Memory B cell (primary cell): ENCODE measurements at regions not wholly inside any gene's neighbourhood (a gene's known extent, or its start where the extent isn't known, plus 50 kb on each side); places are given as distances from the start of the nearest gene placed in this dataset.

ENCODE experiments used
- ATAC-seq: fragments of 150-1000 bp; cut with Tn5 transposase; 2 replicates; pipeline ENCODE4 v1.10.0; 2021; ENCODE audit warnings: low read depth, mild to moderate bottlenecking, moderate library complexity
- DNase-seq, 2 donors: peaks; one replicate each; pipeline ENCODE4 v3.0.0; 2022; ENCODE audit warnings: low spot score in 2 of 2
- H3K27ac Mint-ChIP-seq: one replicate; pipeline ENCODE4 v1.8.0; 2022; ENCODE audit warnings: mild to moderate bottlenecking, moderate library complexity, mixed read lengths
- H3K27me3 Mint-ChIP-seq: one replicate; pipeline ENCODE4 v1.8.0; 2022; ENCODE audit warnings: mixed read lengths
- H3K36me3 Mint-ChIP-seq: one replicate; pipeline ENCODE4 v1.8.0; 2022; ENCODE audit warnings: mild to moderate bottlenecking, mixed read lengths
- H3K4me1 Mint-ChIP-seq: one replicate; pipeline ENCODE4 v1.8.0; 2022; ENCODE audit warnings: mixed read lengths
- H3K4me3 Mint-ChIP-seq: one replicate; pipeline ENCODE4 v1.8.0; 2022; ENCODE audit warnings: mild to moderate bottlenecking, moderate library complexity, mixed read lengths
- H3K9me3 Mint-ChIP-seq: one replicate; pipeline ENCODE4 v1.8.0; 2022; ENCODE audit warnings: mixed read lengths

GRCh38 chr10:61181832-61182231 lies 237.8 kb upstream of the RHOBTB1 start:
- ATAC-seq (no peak), DNase-seq (no peak)
- Mint-ChIP-seq H3K27ac (no peak overlapping the region), H3K36me3 (no peaks in the 10 kb centered on the region), H3K4me3 (no peak overlapping the region), H3K4me1 (no peaks in the 10 kb centered on the region), H3K9me3 (no peaks in the 10 kb centered on the region), H3K27me3 (no peaks in the 10 kb centered on the region)

GRCh38 chr10:61179771-61180170 lies 235.8 kb upstream of the RHOBTB1 start:
- DNase-seq, result no peak
- no peaks in the 10 kb centered on the region for H3K27me3 Mint-ChIP-seq
- no peak overlapping the region for H3K27ac Mint-ChIP-seq

GRCh38 chr10:61176424-61176823 lies 232.4 kb upstream of the RHOBTB1 start:
- no peaks in the 10 kb centered on the region for H3K4me1 Mint-ChIP-seq
- no peak overlapping the region for H3K27ac Mint-ChIP-seq
- no peaks in the 10 kb centered on the region for H3K9me3 Mint-ChIP-seq
- no peak overlapping the region for H3K4me3 Mint-ChIP-seq
- DNase-seq (no peak), ATAC-seq (no peak)
- H3K27me3 Mint-ChIP-seq, result peaks cover 3% of the 10 kb centered on the region
- H3K36me3 Mint-ChIP-seq, result no peaks in the 10 kb centered on the region

More at GRCh38 chr10:61179771-61180170, 235.8 kb upstream of the RHOBTB1 start:
- Mint-ChIP-seq H3K9me3 (no peaks in the 10 kb centered on the region), H3K4me1 (no peaks in the 10 kb centered on the region), H3K36me3 (no peaks in the 10 kb centered on the region), H3K4me3 (no peak overlapping the region)
- no peak for ATAC-seq

GRCh38 chr10:61175316-61175715 lies 231.3 kb upstream of the RHOBTB1 start:
- DNase-seq (no peak), ATAC-seq (no peak)
- Mint-ChIP-seq H3K9me3 (no peaks in the 10 kb centered on the region), H3K4me3 (no peak overlapping the region), H3K27ac (no peak overlapping the region), H3K4me1 (no peaks in the 10 kb centered on the region), H3K27me3 (peaks cover 3% of the 10 kb centered on the region), H3K36me3 (no peaks in the 10 kb centered on the region)

- H3K36me3 Mint-ChIP-seq, result no peaks in the 10 kb centered on the region
- H3K27ac Mint-ChIP-seq, result no peak overlapping the region
- peaks cover 3% of the 10 kb centered on the region for H3K27me3 Mint-ChIP-seq
- DNase-seq (no peak), ATAC-seq (no peak)
- H3K4me1 Mint-ChIP-seq, result no peaks in the 10 kb centered on the region
- H3K4me3 Mint-ChIP-seq, result no peak overlapping the region
- H3K9me3 Mint-ChIP-seq, result no peaks in the 10 kb centered on the region
Measured at GRCh38 chr10:61173450-61173849, 229.5 kb upstream of the RHOBTB1 start.

- Mint-ChIP-seq H3K4me1 (no peaks in the 10 kb centered on the region), H3K4me3 (no peak overlapping the region), H3K9me3 (peaks cover 5% of the 10 kb centered on the region), H3K27ac (no peak overlapping the region), H3K27me3 (peaks cover 3% of the 10 kb centered on the region), H3K36me3 (peaks cover 3% of the 10 kb centered on the region)
- ATAC-seq, result no peak
- DNase-seq, result no peak
Measured at GRCh38 chr10:61172182-61172926, 228.4 kb upstream of the RHOBTB1 start.

GRCh38 chr10:61170594-61170993 lies 226.6 kb upstream of the RHOBTB1 start:
- no peak overlapping the region for H3K27ac Mint-ChIP-seq
- H3K9me3 Mint-ChIP-seq, result peaks cover 5% of the 10 kb centered on the region
- no peaks in the 10 kb centered on the region for H3K4me1 Mint-ChIP-seq
- no peak overlapping the region for H3K4me3 Mint-ChIP-seq
- DNase-seq (no peak), ATAC-seq (no peak)
- H3K27me3 Mint-ChIP-seq, result peaks cover 3% of the 10 kb centered on the region
- peaks cover 3% of the 10 kb centered on the region for H3K36me3 Mint-ChIP-seq

GRCh38 chr10:61169294-61169693 lies 225.3 kb upstream of the RHOBTB1 start:
- Mint-ChIP-seq H3K4me3 (no peak overlapping the region), H3K36me3 (peaks cover 3% of the 10 kb centered on the region), H3K27ac (no peak overlapping the region), H3K9me3 (peaks cover 5% of the 10 kb centered on the region), H3K27me3 (peaks cover 3% of the 10 kb centered on the region), H3K4me1 (no peaks in the 10 kb centered on the region)
- ATAC-seq (no peak), DNase-seq (no peak)

GRCh38 chr10:61166489-61166888 lies 222.5 kb upstream of the RHOBTB1 start:
- H3K27ac Mint-ChIP-seq, result no peak overlapping the region
- peaks cover 3% of the 10 kb centered on the region for H3K27me3 Mint-ChIP-seq
- DNase-seq (no peak), ATAC-seq (no peak)
- no peaks in the 10 kb centered on the region for H3K4me1 Mint-ChIP-seq
- H3K36me3 Mint-ChIP-seq, result peaks cover 5% of the 10 kb centered on the region
- H3K4me3 Mint-ChIP-seq, result no peak overlapping the region
- peaks cover 6% of the 10 kb centered on the region for H3K9me3 Mint-ChIP-seq

- ATAC-seq, result no peak
- Mint-ChIP-seq H3K27ac (no peak overlapping the region), H3K27me3 (peaks cover 4% of the 10 kb centered on the region), H3K4me1 (no peaks in the 10 kb centered on the region), H3K36me3 (peaks cover 5% of the 10 kb centered on the region), H3K4me3 (no peak overlapping the region), H3K9me3 (peaks cover 6% of the 10 kb centered on the region)
- no peak for DNase-seq
Measured at GRCh38 chr10:61166065-61166464, 222.1 kb upstream of the RHOBTB1 start.

GRCh38 chr10:61164458-61165160 lies 220.6 kb upstream of the RHOBTB1 start:
- DNase-seq (no peak), ATAC-seq (no peak)
- H3K27ac Mint-ChIP-seq, result no peak overlapping the region
- H3K36me3 Mint-ChIP-seq, result peaks cover 5% of the 10 kb centered on the region
- peaks cover 4% of the 10 kb centered on the region for H3K27me3 Mint-ChIP-seq
- H3K9me3 Mint-ChIP-seq, result peaks cover 6% of the 10 kb centered on the region
- no peaks in the 10 kb centered on the region for H3K4me1 Mint-ChIP-seq
- no peak overlapping the region for H3K4me3 Mint-ChIP-seq

GRCh38 chr10:61163403-61163802 lies 219.4 kb upstream of the RHOBTB1 start:
- Mint-ChIP-seq H3K9me3 (peaks cover 6% of the 10 kb centered on the region), H3K36me3 (peaks cover 5% of the 10 kb centered on the region), H3K27me3 (peaks cover 4% of the 10 kb centered on the region), H3K4me3 (no peak overlapping the region), H3K4me1 (no peaks in the 10 kb centered on the region), H3K27ac (no peak overlapping the region)
- ATAC-seq (no peak), DNase-seq (no peak)

GRCh38 chr10:61160253-61160652 lies 216.3 kb upstream of the RHOBTB1 start:
- DNase-seq, result no peak
- Mint-ChIP-seq H3K27me3 (peaks cover 4% of the 10 kb centered on the region), H3K4me1 (no peaks in the 10 kb centered on the region), H3K36me3 (peaks cover 2% of the 10 kb centered on the region), H3K4me3 (no peak overlapping the region), H3K9me3 (peaks cover 1% of the 10 kb centered on the region), H3K27ac (no peak overlapping the region)
- ATAC-seq, result no peak

GRCh38 chr10:61159253-61159652 lies 215.3 kb upstream of the RHOBTB1 start:
- Mint-ChIP-seq H3K9me3 (peaks cover 1% of the 10 kb centered on the region), H3K27me3 (peaks cover 6% of the 10 kb centered on the region), H3K27ac (no peak overlapping the region), H3K36me3 (peaks cover 2% of the 10 kb centered on the region), H3K4me3 (no peak overlapping the region), H3K4me1 (no peaks in the 10 kb centered on the region)
- ATAC-seq, result no peak
- no peak for DNase-seq

GRCh38 chr10:61157182-61157581 lies 213.2 kb upstream of the RHOBTB1 start:
- ATAC-seq (no peak), DNase-seq (no peak)
- no peaks in the 10 kb centered on the region for H3K4me1 Mint-ChIP-seq
- H3K4me3 Mint-ChIP-seq, result no peak overlapping the region
- H3K9me3 Mint-ChIP-seq, result no peaks in the 10 kb centered on the region
- peaks cover 3% of the 10 kb centered on the region for H3K27me3 Mint-ChIP-seq
- no peak overlapping the region for H3K27ac Mint-ChIP-seq
- no peaks in the 10 kb centered on the region for H3K36me3 Mint-ChIP-seq
